OCI-LY1 (cell line): ENCODE measurements at regions not wholly inside any gene's neighbourhood (a gene's known extent, or its start where the extent isn't known, plus 50 kb on each side); places are given as distances from the start of the nearest gene placed in this dataset.

Experiments
- EZH2 ChIP-seq: fragments of 200-600 bp; sonication (generic), shearing (Covaris generic); IDR thresholded peaks from 2 replicates; pipeline ENCODE4 v1.8.0; 2017; ENCODE audit warnings: borderline replicate concordance, mixed run types, mild to moderate bottlenecking, antibody characterized with exemption, low read length, moderate library complexity, mixed read lengths
- TF ChIP-seq, protein P1 (sequence below): fragments of 200-600 bp; sonication (generic), shearing (Covaris generic); IDR thresholded peaks from 2 replicates; pipeline ENCODE4 v1.5.1; 2017; ENCODE audit warnings: mild to moderate bottlenecking, antibody characterized with exemption, low read length, moderate library complexity, mixed read lengths

DNA sequence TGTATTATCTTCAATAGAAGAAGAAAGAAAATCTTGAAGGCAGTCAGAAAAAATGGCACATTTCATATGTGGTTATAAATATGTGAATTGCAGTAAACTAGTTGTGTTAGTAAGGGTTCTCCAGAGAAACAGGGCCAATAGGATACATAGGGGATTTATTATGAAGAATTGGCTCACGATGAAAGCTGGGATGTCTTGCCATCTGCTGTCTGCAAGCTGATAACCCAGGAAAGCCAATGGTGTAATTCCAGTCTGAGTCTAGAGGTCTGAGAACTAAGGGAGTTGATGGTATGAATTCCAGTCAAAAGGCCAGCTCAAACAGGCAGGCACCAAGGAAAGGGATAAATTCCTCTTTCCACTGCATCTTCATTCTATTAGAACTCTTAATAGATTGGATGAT, 362.4 kb downstream of the KCNJ3 start:
- TF ChIP-seq, protein P1, sequence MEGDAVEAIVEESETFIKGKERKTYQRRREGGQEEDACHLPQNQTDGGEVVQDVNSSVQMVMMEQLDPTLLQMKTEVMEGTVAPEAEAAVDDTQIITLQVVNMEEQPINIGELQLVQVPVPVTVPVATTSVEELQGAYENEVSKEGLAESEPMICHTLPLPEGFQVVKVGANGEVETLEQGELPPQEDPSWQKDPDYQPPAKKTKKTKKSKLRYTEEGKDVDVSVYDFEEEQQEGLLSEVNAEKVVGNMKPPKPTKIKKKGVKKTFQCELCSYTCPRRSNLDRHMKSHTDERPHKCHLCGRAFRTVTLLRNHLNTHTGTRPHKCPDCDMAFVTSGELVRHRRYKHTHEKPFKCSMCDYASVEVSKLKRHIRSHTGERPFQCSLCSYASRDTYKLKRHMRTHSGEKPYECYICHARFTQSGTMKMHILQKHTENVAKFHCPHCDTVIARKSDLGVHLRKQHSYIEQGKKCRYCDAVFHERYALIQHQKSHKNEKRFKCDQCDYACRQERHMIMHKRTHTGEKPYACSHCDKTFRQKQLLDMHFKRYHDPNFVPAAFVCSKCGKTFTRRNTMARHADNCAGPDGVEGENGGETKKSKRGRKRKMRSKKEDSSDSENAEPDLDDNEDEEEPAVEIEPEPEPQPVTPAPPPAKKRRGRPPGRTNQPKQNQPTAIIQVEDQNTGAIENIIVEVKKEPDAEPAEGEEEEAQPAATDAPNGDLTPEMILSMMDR, result no peak
- no peak for TF ChIP-seq EZH2
